HL-60 (cell line): ENCODE measurements at regions not wholly inside any gene's neighbourhood (a gene's known extent, or its start where the extent isn't known, plus 50 kb on each side); places are given as distances from the start of the nearest gene placed in this dataset.

Source experiments
- CTCF ChIP-seq: IDR thresholded peaks from one replicate; pipeline ENCODE4 v1.5.1; 2011; ENCODE audit warnings: low read length, control low read depth, inconsistent platforms; ENCODE audit not compliant: insufficient read depth
- GABPA ChIP-seq: IDR thresholded peaks from 2 replicates; pipeline ENCODE4 v1.6.1; 2012; ENCODE audit warnings: low read depth
- POLR2AphosphoS5 ChIP-seq: IDR thresholded peaks from 2 replicates; pipeline ENCODE4 v1.6.1; 2012; ENCODE audit warnings: low read depth
- REST ChIP-seq: IDR thresholded peaks from 2 replicates; pipeline ENCODE4 v1.6.1; 2012; ENCODE audit warnings: low read depth; ENCODE audit not compliant: insufficient replicate concordance

DNA sequence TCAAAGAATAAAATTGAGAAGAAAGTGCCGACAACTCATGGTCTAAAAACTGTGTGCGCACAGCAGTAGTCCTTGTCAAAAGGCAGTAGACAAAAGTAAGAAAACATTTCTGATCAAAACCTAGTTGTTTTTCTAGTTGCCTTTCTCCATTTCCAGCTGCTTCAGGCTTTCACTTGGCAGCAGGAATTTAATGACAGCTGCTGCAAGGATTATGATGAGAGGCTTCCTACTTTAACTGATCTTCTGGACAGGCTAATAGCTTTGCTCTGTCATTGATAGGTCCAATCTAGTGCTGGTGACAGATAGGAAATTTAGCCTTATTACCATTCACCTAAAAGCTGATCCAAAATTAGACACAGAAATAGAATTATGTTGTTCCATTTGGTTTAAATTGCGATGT lies 110.7 kb upstream of the SEMA3C start:
- TF ChIP-seq CTCF: no peak
- no peak for TF ChIP-seq REST
- TF ChIP-seq POLR2AphosphoS5: no peak
- TF ChIP-seq GABPA: no peak
